HUES64 (cell line): ENCODE measurements at regions not wholly inside any gene's neighbourhood (a gene's known extent, or its start where the extent isn't known, plus 50 kb on each side); places are given as distances from the start of the nearest gene placed in this dataset.
A peak's percentile ranks its signal among the peaks of the same experiment; 100 is the strongest.
"Not testable (repeated sequence)": the region's sequence is repeated elsewhere in the genome, so short reads cannot be mapped to it uniquely, and the experiment has no call there.

ENCODE experiments used
- H3K27ac ChIP-seq: 2 replicates; pipeline ENCODE4 v1.7.0; 2013; ENCODE audit warnings: low read depth, low read length, inconsistent platforms
- H3K27me3 ChIP-seq: 2 replicates; pipeline ENCODE4 v1.6.1; 2013; ENCODE audit warnings: mild to moderate bottlenecking, low read length; ENCODE audit not compliant: insufficient read depth
- H3K36me3 ChIP-seq: 2 replicates; pipeline ENCODE4 v1.6.1; 2013; ENCODE audit warnings: mild to moderate bottlenecking, low read length; ENCODE audit not compliant: insufficient read depth
- H3K4me1 ChIP-seq: 2 replicates; pipeline ENCODE4 v1.6.1; 2013; ENCODE audit warnings: mild to moderate bottlenecking, low read length, moderate library complexity; ENCODE audit not compliant: insufficient read depth
- H3K4me3 ChIP-seq: 2 replicates; pipeline ENCODE4 v1.5.1; 2013; ENCODE audit warnings: mild to moderate bottlenecking, low read length, moderate library complexity
- H3K9ac ChIP-seq: 2 replicates; pipeline ENCODE4 v1.6.1; 2013; ENCODE audit warnings: mild to moderate bottlenecking, low read depth, low read length
- H3K9me3 ChIP-seq: 2 replicates; pipeline ENCODE4 v1.6.1; 2013; ENCODE audit warnings: low read depth, low read length; ENCODE audit not compliant: insufficient read depth
- WGBS: fragments of 150-250, 120-280 bp; methylation state at CpG from one replicate; pipeline ENCODE4 v1.1.7; 2013; ENCODE audit warnings: missing lambda C conversion rate; 5-methylcytosine and 5-hydroxymethylcytosine counted together

- H3K27ac ChIP-seq = no peak overlapping the region
- H3K4me3 ChIP-seq = no peak overlapping the region
- H3K27me3 ChIP-seq = no peaks in the 10 kb centered on the region
- 94% methylated on average over 1 of the region's 2 CpGs for WGBS
- H3K4me1 ChIP-seq = peaks cover 20% of the 10 kb centered on the region
- no peaks in the 10 kb centered on the region for H3K36me3 ChIP-seq
- H3K9ac ChIP-seq = no peak overlapping the region
- H3K9me3 ChIP-seq = no peaks in the 10 kb centered on the region
Observed at GRCh38 chr14:47959740-47960139, 284.3 kb upstream of the MDGA2 start.

GRCh38 chr14:47949006-47949405 lies 273.6 kb upstream of the MDGA2 start:
- no peaks in the 10 kb centered on the region for H3K9me3 ChIP-seq
- H3K4me1 ChIP-seq = no peaks in the 10 kb centered on the region
- H3K27me3 ChIP-seq = no peaks in the 10 kb centered on the region
- no peak overlapping the region for H3K4me3 ChIP-seq
- H3K36me3 ChIP-seq = no peaks in the 10 kb centered on the region
- WGBS = 96% methylated on average over 6 of the region's 6 CpGs
- H3K9ac ChIP-seq = no peak overlapping the region
- H3K27ac ChIP-seq = no peak overlapping the region

DNA sequence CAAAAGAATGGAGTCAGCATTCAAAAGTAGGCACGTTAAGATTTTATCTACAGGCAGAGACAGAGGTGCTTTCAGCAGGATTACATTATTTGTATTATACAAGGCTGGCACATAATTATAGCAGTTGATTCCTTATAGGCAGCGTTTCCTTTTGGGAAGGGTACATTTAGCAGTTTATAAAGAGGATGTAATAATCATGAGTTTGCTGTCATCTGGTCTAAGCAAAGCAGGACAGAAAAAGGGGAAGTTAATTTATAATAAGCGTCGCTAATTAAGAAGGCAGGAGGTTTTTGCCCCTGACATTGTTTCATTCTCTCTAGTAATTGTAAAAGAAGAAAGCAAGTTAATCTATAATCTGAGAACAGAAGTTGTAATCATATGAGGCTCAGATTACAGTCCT lies 259.9 kb upstream of the MDGA2 start:
- no peak overlapping the region for H3K4me3 ChIP-seq
- WGBS = 90% methylated on average over 4 of the region's 4 CpGs
- no peak overlapping the region for H3K9ac ChIP-seq

GRCh38 chr14:47929334-47929733 lies 253.9 kb upstream of the MDGA2 start:
- Histone ChIP-seq H3K9ac (no peak overlapping the region), H3K27me3 (no peaks in the 10 kb centered on the region), H3K4me1 (no peaks in the 10 kb centered on the region), H3K36me3 (no peaks in the 10 kb centered on the region), H3K9me3 (no peaks in the 10 kb centered on the region), H3K4me3 (no peak overlapping the region), H3K27ac (no peak overlapping the region)

More for the DNA sequence above, 259.9 kb upstream of the MDGA2 start:
- no peaks in the 10 kb centered on the region for H3K27me3 ChIP-seq
- H3K36me3 ChIP-seq = no peaks in the 10 kb centered on the region
- no peak overlapping the region for H3K27ac ChIP-seq
- no peaks in the 10 kb centered on the region for H3K4me1 ChIP-seq
- no peaks in the 10 kb centered on the region for H3K9me3 ChIP-seq

- WGBS = no CpG with 5 or more reads among the region's 1 CpG
- H3K27ac ChIP-seq = no peak overlapping the region
- H3K9ac ChIP-seq = no peak overlapping the region
- H3K36me3 ChIP-seq = no peaks in the 10 kb centered on the region
- no peaks in the 10 kb centered on the region for H3K27me3 ChIP-seq
- no peaks in the 10 kb centered on the region for H3K4me1 ChIP-seq
- no peak overlapping the region for H3K4me3 ChIP-seq
- H3K9me3 ChIP-seq = no peaks in the 10 kb centered on the region
Observed at GRCh38 chr14:47921133-47921532, 245.7 kb upstream of the MDGA2 start.

GRCh38 chr14:47919997-47920396 lies 244.6 kb upstream of the MDGA2 start:
- H3K27me3 ChIP-seq = no peaks in the 10 kb centered on the region
- H3K9me3 ChIP-seq = no peaks in the 10 kb centered on the region
- 88% methylated on average over 6 of the region's 6 CpGs for WGBS
- H3K4me3 ChIP-seq = no peak overlapping the region
- no peak overlapping the region for H3K27ac ChIP-seq
- H3K36me3 ChIP-seq = no peaks in the 10 kb centered on the region
- no peaks in the 10 kb centered on the region for H3K4me1 ChIP-seq
- H3K9ac ChIP-seq = no peak overlapping the region

DNA sequence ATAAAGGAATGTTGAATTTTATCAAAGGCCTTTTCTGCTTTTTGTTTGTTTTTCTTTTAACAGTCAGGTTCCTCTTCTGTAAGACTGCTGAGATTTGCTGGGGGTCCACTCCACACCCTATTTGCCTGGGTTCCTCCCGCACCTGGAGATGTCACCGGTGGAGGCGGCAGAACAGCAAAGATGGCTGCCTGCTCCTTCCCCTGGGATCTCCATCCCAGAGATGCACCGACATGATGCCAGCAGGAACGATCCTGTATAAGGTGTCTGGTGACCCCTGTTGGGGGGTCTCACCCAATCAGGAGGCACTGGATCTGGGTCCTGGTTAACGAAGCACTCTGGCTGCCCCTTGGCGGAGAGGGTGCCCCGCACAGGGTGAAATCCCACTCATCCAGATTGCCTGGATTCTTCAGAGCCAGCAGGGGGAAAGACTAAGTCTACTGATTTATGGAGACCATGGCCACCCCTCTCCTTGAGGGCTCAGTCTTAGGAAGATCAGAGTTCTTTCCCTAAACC lies 244.0 kb upstream of the MDGA2 start:
- 96% methylated on average over 8 of the region's 8 CpGs for WGBS
- no peak overlapping the region for H3K4me3 ChIP-seq
- no peaks in the 10 kb centered on the region for H3K4me1 ChIP-seq
- no peaks in the 10 kb centered on the region for H3K27me3 ChIP-seq
- H3K27ac ChIP-seq = no peak overlapping the region
- no peak overlapping the region for H3K9ac ChIP-seq
- H3K9me3 ChIP-seq = no peaks in the 10 kb centered on the region
- no peaks in the 10 kb centered on the region for H3K36me3 ChIP-seq

- H3K27ac ChIP-seq = no peak overlapping the region
- no peak overlapping the region for H3K9ac ChIP-seq
- no peaks in the 10 kb centered on the region for H3K9me3 ChIP-seq
- no peaks in the 10 kb centered on the region for H3K36me3 ChIP-seq
- WGBS = 76% methylated on average over 4 of the region's 5 CpGs
- H3K4me1 ChIP-seq = no peaks in the 10 kb centered on the region
- H3K4me3 ChIP-seq = no peak overlapping the region
- H3K27me3 ChIP-seq = no peaks in the 10 kb centered on the region
Observed at GRCh38 chr14:47917344-47917954, 242.0 kb upstream of the MDGA2 start.

GRCh38 chr14:47901141-47901540 lies 225.7 kb upstream of the MDGA2 start:
- H3K4me3 ChIP-seq = peak overlapping the region; percentile 30; the same call in 1 of the 2 replicates
- H3K4me1 ChIP-seq, H3K27ac ChIP-seq, H3K9ac ChIP-seq, H3K27me3 ChIP-seq, H3K9me3 ChIP-seq, H3K36me3 ChIP-seq: not testable (repeated sequence)
- WGBS = 97% methylated on average over 24 of the region's 25 CpGs

DNA sequence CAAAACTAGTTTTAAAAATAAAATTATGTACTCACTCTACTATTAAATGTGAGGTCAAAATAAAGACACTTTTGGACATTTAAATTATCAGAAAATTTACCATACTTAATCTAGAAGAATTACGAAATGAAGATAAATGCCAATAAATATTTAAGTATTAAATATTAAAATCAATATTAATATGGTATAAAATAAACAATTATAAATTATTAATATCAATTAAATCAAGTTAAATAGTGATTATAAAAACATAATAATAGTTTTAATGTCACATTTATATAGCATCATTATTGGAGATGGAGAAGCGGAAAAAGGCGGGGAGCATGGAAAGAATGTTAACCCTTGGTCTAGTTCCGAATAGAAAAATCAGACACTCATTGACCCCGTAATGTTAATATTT lies 224.3 kb upstream of the MDGA2 start:
- H3K36me3 ChIP-seq = no peaks in the 10 kb centered on the region
- no peak overlapping the region for H3K27ac ChIP-seq
- no peak overlapping the region for H3K4me3 ChIP-seq
- no peaks in the 10 kb centered on the region for H3K4me1 ChIP-seq
- no CpG with 5 or more reads among the region's 5 CpGs for WGBS
- no peak overlapping the region for H3K9ac ChIP-seq
- no peaks in the 10 kb centered on the region for H3K9me3 ChIP-seq
- H3K27me3 ChIP-seq = no peaks in the 10 kb centered on the region

- WGBS = 95% methylated on average over 7 of the region's 7 CpGs
- Histone ChIP-seq H3K9ac (no peak overlapping the region), H3K4me1 (no peaks in the 10 kb centered on the region), H3K36me3 (no peaks in the 10 kb centered on the region), H3K27ac (no peak overlapping the region), H3K9me3 (no peaks in the 10 kb centered on the region), H3K4me3 (no peak overlapping the region), H3K27me3 (no peaks in the 10 kb centered on the region)
Observed at GRCh38 chr14:47874350-47874749, 198.9 kb upstream of the MDGA2 start.

DNA sequence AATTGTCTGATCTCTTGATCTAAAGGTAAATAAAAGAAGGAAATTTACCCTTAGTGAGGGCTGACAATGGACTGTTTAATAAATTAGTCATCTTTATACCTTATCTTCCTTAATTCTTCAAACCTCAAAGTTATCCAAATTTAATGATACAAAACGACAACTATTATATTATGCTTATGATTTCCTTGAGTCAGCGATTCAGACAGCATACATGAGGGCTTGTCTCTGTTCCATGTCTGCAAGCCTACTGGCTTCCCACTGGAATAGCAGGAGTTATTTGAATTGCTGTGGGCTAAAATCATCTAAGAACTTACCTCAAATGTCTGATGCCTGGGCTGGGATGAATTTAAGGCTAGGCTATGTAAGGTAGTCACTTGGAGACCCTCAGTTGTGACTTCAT lies 197.2 kb upstream of the MDGA2 start:
- no peaks in the 10 kb centered on the region for H3K27me3 ChIP-seq
- no peak overlapping the region for H3K4me3 ChIP-seq
- 100% methylated on average over 2 of the region's 2 CpGs for WGBS
- no peak overlapping the region for H3K27ac ChIP-seq
- no peaks in the 10 kb centered on the region for H3K9me3 ChIP-seq
- no peaks in the 10 kb centered on the region for H3K4me1 ChIP-seq
- H3K36me3 ChIP-seq = no peaks in the 10 kb centered on the region
- H3K9ac ChIP-seq = no peak overlapping the region
